SK-N-SH (cell line): ENCODE measurements at regions not wholly inside any gene's neighbourhood (a gene's known extent, or its start where the extent isn't known, plus 50 kb on each side); places are given as distances from the start of the nearest gene placed in this dataset.

ENCODE experiments used
- CTCF ChIA-PET: fragments of 300-600, 350-600 bp; formaldehyde crosslinking; extraction: SDS; loops from one replicate; lab custom pipeline; 2021; lab: Yijun Ruan, JAX
- POLR2A ChIA-PET: fragments of 350-600 bp; sonication (Branson Sonifier 250); formaldehyde crosslinking; extraction: SDS; loops from one replicate; lab custom pipeline; 2020; ENCODE audit warnings: antibody characterized with exemption, inconsistent platforms; lab: Yijun Ruan, JAX
- DNase-seq: peaks from one replicate; pipeline ENCODE4 v3.0.0; 2012
- H2AFZ ChIP-seq: fragments of 200-600 bp; sonication (generic); 2 replicates; pipeline ENCODE4 v1.8.1; 2016; ENCODE audit warnings: antibody characterized with exemption, mild to moderate bottlenecking, low read depth
- H3F3A ChIP-seq: fragments of 200-600 bp; sonication (generic); replicated peaks from 2 replicates; pipeline ENCODE3; 2016; ENCODE audit warnings: antibody characterized with exemption, mild to moderate bottlenecking; ENCODE audit not compliant: insufficient read depth
- H3K27ac ChIP-seq, 2 experiments: fragments of 200-500 bp in 1 of 2; fragments of 200-600 bp in 1 of 2; sonication (Bioruptor generic) in 1 of 2; sonication (generic), shearing (Covaris generic) in 1 of 2; 2 replicates each; pipeline versions ENCODE4 v1.5.1 to v1.6.1; 2014 to 2016; ENCODE audit warnings: low read depth in 2 of 2, inconsistent platforms in 1 of 2, low read length in 1 of 2, mild to moderate bottlenecking in 1 of 2, mixed read lengths in 1 of 2
- H3K27me3 ChIP-seq: fragments of 200-600 bp; sonication (generic), shearing (Covaris generic); 2 replicates; pipeline ENCODE4 v1.6.1; 2016; ENCODE audit warnings: mixed run types; ENCODE audit not compliant: insufficient read depth
- H3K36me3 ChIP-seq, 2 experiments: fragments of 200-500 bp in 1 of 2; fragments of 200-600 bp in 1 of 2; sonication (Bioruptor generic) in 1 of 2; sonication (generic) in 1 of 2; replicated peaks in 1 of 2; 2 replicates each; pipeline versions ENCODE3 to v1.5.1; 2014 to 2016; ENCODE audit warnings: low read length in 1 of 2, mild to moderate bottlenecking in 1 of 2; ENCODE audit not compliant: insufficient read depth in 2 of 2, control insufficient read depth in 1 of 2
- H3K4me1 ChIP-seq, 2 experiments: fragments of 200-500 bp in 1 of 2; fragments of 200-600 bp in 1 of 2; sonication (Bioruptor generic) in 1 of 2; sonication (generic), shearing (Covaris generic) in 1 of 2; 2 replicates each; pipeline versions ENCODE4 v1.5.1 to v1.6.1; 2014 to 2016; ENCODE audit warnings: low read depth in 1 of 2, low read length in 1 of 2, mixed run types in 1 of 2; ENCODE audit not compliant: insufficient read depth in 2 of 2, control insufficient read depth in 1 of 2
- H3K4me2 ChIP-seq: fragments of 200-600 bp; sonication (generic), shearing (Covaris generic); 2 replicates; pipeline ENCODE4 v1.6.1; 2017; ENCODE audit warnings: mixed run types
- H3K4me3 ChIP-seq, 2 experiments: fragments of 200-500 bp in 1 of 2; fragments of 200-600 bp in 1 of 2; sonication (Bioruptor generic) in 1 of 2; sonication (generic), shearing (Covaris generic) in 1 of 2; 2 replicates each; pipeline versions ENCODE4 v1.5.1 to v1.8.1; 2014 to 2016; ENCODE audit warnings: low read depth in 2 of 2, inconsistent platforms in 1 of 2, low read length in 1 of 2, mild to moderate bottlenecking in 1 of 2, mixed read lengths in 1 of 2, moderate library complexity in 1 of 2
- H3K79me2 ChIP-seq: fragments of 200-600 bp; sonication (generic); 2 replicates; pipeline ENCODE4 v1.8.1; 2017; ENCODE audit warnings: mild to moderate bottlenecking; ENCODE audit not compliant: insufficient read depth
- H3K9ac ChIP-seq: fragments of 200-600 bp; sonication (generic); 2 replicates; pipeline ENCODE4 v1.6.1; 2017; ENCODE audit warnings: mixed run types
- H3K9me2 ChIP-seq: fragments of 200-600 bp; sonication (generic); 2 replicates; pipeline ENCODE4 v1.6.1; 2017; ENCODE audit warnings: mixed run types
- H3K9me3 ChIP-seq: fragments of 200-600 bp; sonication (generic); 2 replicates; pipeline ENCODE4 v1.6.1; 2017; ENCODE audit warnings: mixed run types, mild to moderate bottlenecking, moderate library complexity
- H4K20me1 ChIP-seq: fragments of 200-600 bp; sonication (generic); 2 replicates; pipeline ENCODE4 v1.6.1; 2017; ENCODE audit warnings: mild to moderate bottlenecking, mixed run types; ENCODE audit not compliant: insufficient read depth
- ELF1 ChIP-seq: IDR thresholded peaks from 2 replicates; pipeline ENCODE4 v1.4.0; 2012
- EP300 ChIP-seq, 2 experiments: IDR thresholded peaks; 2 replicates each; pipeline versions ENCODE4 v1.4.0 to v1.6.1; 2012; ENCODE audit warnings: borderline replicate concordance in 1 of 2, low read depth in 1 of 2, low read length in 1 of 2
- EZH2phosphoT487 ChIP-seq: fragments of 200-600 bp; sonication (generic); IDR thresholded peaks from 2 replicates; pipeline ENCODE4 v1.6.1; 2017; ENCODE audit warnings: low read depth, mixed run types, mild to moderate bottlenecking, antibody characterized with exemption, moderate library complexity, borderline replicate concordance
- FOXJ3 ChIP-seq: sonication (generic); formaldehyde crosslinking; IDR thresholded peaks from 2 replicates; pipeline ENCODE4 v1.5.1; 2020; ENCODE audit warnings: mild to moderate bottlenecking, missing genetic modification reagents
- FOXM1 ChIP-seq: IDR thresholded peaks from 2 replicates; pipeline ENCODE4 v1.4.0; 2012; ENCODE audit warnings: low read depth, mild to moderate bottlenecking
- GABPA ChIP-seq: IDR thresholded peaks from 2 replicates; pipeline ENCODE4 v1.4.0; 2012; ENCODE audit warnings: low read depth, mild to moderate bottlenecking
- JUND ChIP-seq: IDR thresholded peaks from 2 replicates; pipeline ENCODE4 v1.4.0; 2012
- MEF2A ChIP-seq: IDR thresholded peaks from 2 replicates; pipeline ENCODE4 v1.4.0; 2012; ENCODE audit warnings: low read depth, borderline replicate concordance
- NRF1 ChIP-seq: IDR thresholded peaks from 2 replicates; pipeline ENCODE4 v1.6.1; 2012; ENCODE audit warnings: low read depth, mild to moderate bottlenecking, low read length
- POLR2AphosphoS5 ChIP-seq: IDR thresholded peaks from 2 replicates; pipeline ENCODE4 v1.6.1; 2012; ENCODE audit warnings: low read depth, low read length
- RAD21 ChIP-seq: IDR thresholded peaks from 2 replicates; pipeline ENCODE4 v1.6.1; 2012; ENCODE audit warnings: mild to moderate bottlenecking, low read length
- RCOR1 ChIP-seq: fragments of 150-350 bp; IDR thresholded peaks from 2 replicates; pipeline ENCODE4 v1.6.1; 2017; ENCODE audit warnings: antibody characterized with exemption, low read length
- RXRA ChIP-seq: IDR thresholded peaks from 2 replicates; pipeline ENCODE4 v1.4.0; 2012; ENCODE audit warnings: low read depth, mild to moderate bottlenecking, borderline replicate concordance
- SIN3A ChIP-seq: IDR thresholded peaks from 2 replicates; pipeline ENCODE4 v1.6.1; 2012; ENCODE audit warnings: low read depth, mild to moderate bottlenecking, low read length, moderate library complexity, borderline replicate concordance
- TAF1 ChIP-seq: IDR thresholded peaks from 2 replicates; pipeline ENCODE4 v1.6.1; 2012; ENCODE audit warnings: low read depth, mild to moderate bottlenecking, low read length, moderate library complexity, borderline replicate concordance
- TEAD4 ChIP-seq: IDR thresholded peaks from 2 replicates; pipeline ENCODE4 v1.4.0; 2012; ENCODE audit warnings: mild to moderate bottlenecking, borderline replicate concordance; ENCODE audit not compliant: insufficient read depth
- YY1 ChIP-seq: IDR thresholded peaks from 2 replicates; pipeline ENCODE4 v1.4.0; 2012; ENCODE audit warnings: low read depth, mild to moderate bottlenecking
- WGBS: methylation state at CpG from one replicate; pipeline ENCODE4 v1.1.6; 2017; ENCODE audit warnings: low lambda C conversion rate; 5-methylcytosine and 5-hydroxymethylcytosine counted together
- TF ChIP-seq, protein P1 (sequence below): IDR thresholded peaks from 2 replicates; pipeline ENCODE4 v1.4.0; 2012; ENCODE audit warnings: low read depth, borderline replicate concordance
- TF ChIP-seq, protein P2 (sequence below): fragments of 150-350 bp; IDR thresholded peaks from 2 replicates; pipeline ENCODE4 v1.6.1; 2017; ENCODE audit warnings: antibody characterized with exemption, low read length, low read depth, borderline replicate concordance
- TF ChIP-seq, protein P3 (sequence below): IDR thresholded peaks from 2 replicates; pipeline ENCODE4; 2012

DNA sequence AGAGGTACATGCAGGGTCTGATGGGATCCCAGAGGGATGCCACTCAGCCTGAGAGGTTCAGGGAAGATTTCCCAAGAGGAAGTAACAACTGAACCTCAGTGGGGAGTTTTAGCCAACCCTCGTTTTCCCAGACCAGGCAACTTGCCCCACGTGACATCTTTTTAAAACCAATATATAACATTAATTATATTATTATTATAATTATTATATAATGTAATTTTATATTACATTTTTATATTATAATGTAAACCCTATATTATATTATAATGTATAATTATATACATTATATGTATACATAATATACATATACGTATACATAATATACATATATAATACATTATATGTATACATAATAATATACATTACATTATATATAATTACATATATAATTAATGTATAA is 62.8 kb upstream of the WWC1 start:
- no peak overlapping the region for H3K4me3 ChIP-seq
- H3K79me2 ChIP-seq, result no peaks in the 10 kb centered on the region
- no peak overlapping the region for H3K27ac ChIP-seq
- no peaks in the 10 kb centered on the region for H4K20me1 ChIP-seq
- H3K9me3 ChIP-seq, result no peaks in the 10 kb centered on the region
- H3K9me2 ChIP-seq, result no peaks in the 10 kb centered on the region
- TF ChIP-seq MEF2A (no peak), RCOR1 (no peak), JUND (no peak), FOXM1 (no peak), EP300 (IDR thresholded peaks at IDR 0.05; ENCODE audit: borderline replicate concordance in 1 of 2, low read depth in 1 of 2, low read length in 1 of 2) (no peak), ELF1 (no peak), RXRA (no peak), RAD21 (no peak), YY1 (no peak), POLR2AphosphoS5 (no peak), GABPA (no peak), EZH2phosphoT487 (no peak), TAF1 (no peak), FOXJ3 (no peak), NRF1 (no peak)
- TF ChIP-seq, protein P1, sequence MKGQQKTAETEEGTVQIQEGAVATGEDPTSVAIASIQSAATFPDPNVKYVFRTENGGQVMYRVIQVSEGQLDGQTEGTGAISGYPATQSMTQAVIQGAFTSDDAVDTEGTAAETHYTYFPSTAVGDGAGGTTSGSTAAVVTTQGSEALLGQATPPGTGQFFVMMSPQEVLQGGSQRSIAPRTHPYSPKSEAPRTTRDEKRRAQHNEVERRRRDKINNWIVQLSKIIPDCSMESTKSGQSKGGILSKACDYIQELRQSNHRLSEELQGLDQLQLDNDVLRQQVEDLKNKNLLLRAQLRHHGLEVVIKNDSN, result no peak
- TF ChIP-seq, protein P2, sequence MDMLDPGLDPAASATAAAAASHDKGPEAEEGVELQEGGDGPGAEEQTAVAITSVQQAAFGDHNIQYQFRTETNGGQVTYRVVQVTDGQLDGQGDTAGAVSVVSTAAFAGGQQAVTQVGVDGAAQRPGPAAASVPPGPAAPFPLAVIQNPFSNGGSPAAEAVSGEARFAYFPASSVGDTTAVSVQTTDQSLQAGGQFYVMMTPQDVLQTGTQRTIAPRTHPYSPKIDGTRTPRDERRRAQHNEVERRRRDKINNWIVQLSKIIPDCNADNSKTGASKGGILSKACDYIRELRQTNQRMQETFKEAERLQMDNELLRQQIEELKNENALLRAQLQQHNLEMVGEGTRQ, result no peak
- TF ChIP-seq, protein P3, sequence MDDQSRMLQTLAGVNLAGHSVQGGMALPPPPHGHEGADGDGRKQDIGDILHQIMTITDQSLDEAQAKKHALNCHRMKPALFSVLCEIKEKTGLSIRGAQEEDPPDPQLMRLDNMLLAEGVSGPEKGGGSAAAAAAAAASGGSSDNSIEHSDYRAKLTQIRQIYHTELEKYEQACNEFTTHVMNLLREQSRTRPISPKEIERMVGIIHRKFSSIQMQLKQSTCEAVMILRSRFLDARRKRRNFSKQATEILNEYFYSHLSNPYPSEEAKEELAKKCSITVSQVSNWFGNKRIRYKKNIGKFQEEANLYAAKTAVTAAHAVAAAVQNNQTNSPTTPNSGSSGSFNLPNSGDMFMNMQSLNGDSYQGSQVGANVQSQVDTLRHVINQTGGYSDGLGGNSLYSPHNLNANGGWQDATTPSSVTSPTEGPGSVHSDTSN, result no peak
- DNase-seq, result no peak
- no peak overlapping the region for H2AFZ ChIP-seq
- no peaks in the 10 kb centered on the region; a peak in 1 of 4 replicates for H3K4me1 ChIP-seq
- H3K4me2 ChIP-seq, result no peak overlapping the region
- H3K9ac ChIP-seq, result no peak overlapping the region
- H3F3A ChIP-seq, result no peaks in the 10 kb centered on the region
- POLR2A ChIA-PET, result no interaction called here
- CTCF ChIA-PET, result no interaction called here
- H3K36me3 ChIP-seq, result no peaks in the 10 kb centered on the region
- H3K27me3 ChIP-seq, result no peaks in the 10 kb centered on the region
- 86% methylated on average over 3 of the region's 3 CpGs for WGBS

DNA sequence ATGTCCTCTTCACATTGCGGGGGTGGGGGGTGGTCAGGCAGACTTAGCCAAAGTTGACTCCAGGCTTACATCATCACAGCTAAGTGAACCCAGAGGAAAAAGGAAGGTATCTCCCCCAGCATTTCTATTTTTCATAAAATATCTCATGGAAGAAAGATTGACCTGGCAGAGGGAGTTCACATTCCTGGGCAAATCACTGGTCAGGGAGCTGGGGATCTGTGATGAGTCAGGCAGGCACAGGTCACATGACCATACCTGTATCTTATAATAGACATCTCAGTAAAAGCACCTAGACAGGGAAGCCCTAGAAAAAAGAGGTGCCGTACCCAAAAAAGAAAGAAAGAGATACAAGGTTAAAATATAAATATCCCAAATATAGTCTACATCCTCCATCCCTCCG is 57.3 kb upstream of the WWC1 start:
- no peaks in the 10 kb centered on the region for H3K36me3 ChIP-seq
- no peak overlapping the region for H3K27ac ChIP-seq
- peaks cover 0 to 2% of the 10 kb centered on the region in 2 experiments; a peak in 1 of 4 replicates for H3K4me1 ChIP-seq
- ChIA-PET CTCF (no interaction called here), POLR2A (no interaction called here)
- H3K4me3 ChIP-seq, result no peak overlapping the region
- WGBS, result 91% methylated on average over 3 of the region's 3 CpGs
- H4K20me1 ChIP-seq, result no peaks in the 10 kb centered on the region
- H3K27me3 ChIP-seq, result no peaks in the 10 kb centered on the region
- no peaks in the 10 kb centered on the region for H3K79me2 ChIP-seq
- no peaks in the 10 kb centered on the region for H3K9me3 ChIP-seq
- H3F3A ChIP-seq, result no peaks in the 10 kb centered on the region
- H3K4me2 ChIP-seq, result no peak overlapping the region
- no peaks in the 10 kb centered on the region for H3K9me2 ChIP-seq
- no peak for TF ChIP-seq SIN3A
- no peak for TF ChIP-seq POLR2AphosphoS5
- TF ChIP-seq TEAD4, result no peak
- TF ChIP-seq, all 33 proteins: peak for 0
- H3K9ac ChIP-seq, result no peak overlapping the region
- DNase-seq, result no peak
- H2AFZ ChIP-seq, result no peak overlapping the region
